GM23338 (cell line): ENCODE measurements at regions not wholly inside any gene's neighbourhood (a gene's known extent, or its start where the extent isn't known, plus 50 kb on each side); places are given as distances from the start of the nearest gene placed in this dataset.

Source experiments
- ATAC-seq: fragments of 200-7000 bp; cut with Tn5 transposase; 3 replicates; pipeline ENCODE4 v1.9.1; 2020
- DNase-seq: peaks from one replicate; pipeline ENCODE4 v3.0.0-alpha.2; 2015; ENCODE audit warnings: low spot score
- H2AFZ ChIP-seq: fragments of 200-600 bp; sonication (generic); 2 replicates; pipeline ENCODE4 v1.8.0; 2016; ENCODE audit warnings: antibody characterized with exemption, mild to moderate bottlenecking, moderate library complexity
- H3F3A ChIP-seq: fragments of 200-600 bp; sonication (generic); replicated peaks from 2 replicates; pipeline ENCODE4 v1.8.0; 2017; ENCODE audit warnings: antibody characterized with exemption, mixed run types, low read depth
- H3K27ac ChIP-seq: fragments of 200-600 bp; sonication (generic); 2 replicates; pipeline ENCODE4 v1.6.1; 2016; ENCODE audit warnings: low read depth
- H3K27me3 ChIP-seq: fragments of 200-600 bp; sonication (generic); 2 replicates; pipeline ENCODE4 v1.8.0; 2016; ENCODE audit warnings: mild to moderate bottlenecking, mixed run types, moderate library complexity; ENCODE audit not compliant: insufficient read depth
- H3K36me3 ChIP-seq: fragments of 200-600 bp; sonication (generic); 2 replicates; pipeline ENCODE4 v1.8.0; 2016; ENCODE audit warnings: mild to moderate bottlenecking; ENCODE audit not compliant: insufficient read depth
- H3K4me1 ChIP-seq: fragments of 200-600 bp; sonication (generic); 2 replicates; pipeline ENCODE4 v1.8.0; 2016; ENCODE audit warnings: mild to moderate bottlenecking, moderate library complexity; ENCODE audit not compliant: insufficient read depth
- H3K4me2 ChIP-seq: fragments of 200-600 bp; sonication (generic); 2 replicates; pipeline ENCODE4 v1.7.1; 2017; ENCODE audit warnings: mixed run types
- H3K4me3 ChIP-seq: fragments of 200-600 bp; sonication (generic); 2 replicates; pipeline ENCODE4 v1.6.1; 2016; ENCODE audit warnings: mixed run types
- H3K79me2 ChIP-seq: fragments of 200-600 bp; sonication (generic); replicated peaks from 2 replicates; pipeline ENCODE4 v1.8.0; 2017; ENCODE audit warnings: mild to moderate bottlenecking; ENCODE audit not compliant: insufficient read depth
- H3K9me2 ChIP-seq: fragments of 200-600 bp; sonication (generic); 2 replicates; pipeline ENCODE4 v1.8.0; 2017; ENCODE audit not compliant: insufficient read depth
- H4K20me1 ChIP-seq: fragments of 200-600 bp; sonication (generic); replicated peaks from 2 replicates; pipeline ENCODE4 v1.8.0; 2017; ENCODE audit warnings: mild to moderate bottlenecking; ENCODE audit not compliant: insufficient read depth
- H3K27ac Mint-ChIP-seq: 2 replicates; pipeline ENCODE4 v1.8.0; 2020; ENCODE audit warnings: inconsistent platforms, mild to moderate bottlenecking, moderate library complexity, mixed read lengths
- H3K27me3 Mint-ChIP-seq: 3 replicates; pipeline ENCODE4 v1.8.0; 2022; ENCODE audit warnings: low read depth, mild to moderate bottlenecking, moderate library complexity, mixed read lengths, inconsistent platforms; ENCODE audit not compliant: insufficient read depth, poor library complexity
- H3K36me3 Mint-ChIP-seq: 3 replicates; pipeline ENCODE4 v1.8.0; 2021; ENCODE audit warnings: low read depth, mild to moderate bottlenecking, inconsistent platforms, moderate library complexity, mixed read lengths
- H3K4me1 Mint-ChIP-seq: 3 replicates; pipeline ENCODE4 v1.8.0; 2020; ENCODE audit warnings: mild to moderate bottlenecking, inconsistent platforms, mixed read lengths
- H3K4me3 Mint-ChIP-seq: 3 replicates; pipeline ENCODE4 v1.8.0; 2021; ENCODE audit warnings: moderate library complexity, mild to moderate bottlenecking, inconsistent platforms, mixed read lengths
- H3K9me3 Mint-ChIP-seq: 3 replicates; pipeline ENCODE4 v1.8.0; 2020; ENCODE audit warnings: moderate library complexity, mild to moderate bottlenecking, inconsistent platforms, mixed read lengths
- CREB1 ChIP-seq: fragments of 250-450 bp; sonication (Bioruptor Pico); IDR thresholded peaks from 2 replicates; pipeline ENCODE4 v1.5.0; 2020; ENCODE audit warnings: low read depth, mild to moderate bottlenecking, moderate library complexity
- ETS1 ChIP-seq: IDR thresholded peaks from 2 replicates; pipeline ENCODE4 v1.6.1; 2016; ENCODE audit warnings: antibody characterized with exemption
- EZH2 ChIP-seq: fragments of 200-600 bp; sonication (generic); IDR thresholded peaks from one replicate; pipeline ENCODE4 v1.8.0; 2017; ENCODE audit warnings: antibody characterized with exemption, mild to moderate bottlenecking, low read depth; ENCODE audit not compliant: unreplicated experiment
- EZH2phosphoT487 ChIP-seq: fragments of 200-600 bp; sonication (generic); IDR thresholded peaks from one replicate; pipeline ENCODE4 v1.8.1; 2018; ENCODE audit warnings: antibody characterized with exemption; ENCODE audit not compliant: unreplicated experiment
- JUNB ChIP-seq: IDR thresholded peaks from one replicate; pipeline ENCODE4 v1.6.1; 2016; ENCODE audit warnings: antibody characterized with exemption; ENCODE audit not compliant: unreplicated experiment
- NANOG ChIP-seq: IDR thresholded peaks from 2 replicates; pipeline ENCODE4 v1.6.1; 2016; ENCODE audit warnings: antibody characterized with exemption, borderline replicate concordance
- POLR2AphosphoS5 ChIP-seq: IDR thresholded peaks from 2 replicates; pipeline ENCODE4 v1.6.1; 2016; ENCODE audit warnings: antibody characterized with exemption, low read depth
- REST ChIP-seq: IDR thresholded peaks from one replicate; pipeline ENCODE4 v1.6.1; 2018; ENCODE audit warnings: antibody characterized with exemption; ENCODE audit not compliant: unreplicated experiment
- STAT1 ChIP-seq: IDR thresholded peaks from one replicate; pipeline ENCODE4 v1.6.1; 2016; ENCODE audit warnings: antibody characterized with exemption; ENCODE audit not compliant: unreplicated experiment
- ZNF114 ChIP-seq: fragments of 250-450 bp; sonication (Bioruptor Pico); IDR thresholded peaks from 2 replicates; pipeline ENCODE4 v1.5.0; 2020; ENCODE audit warnings: mild to moderate bottlenecking, moderate library complexity
- ZNF331 ChIP-seq: fragments of 250-450 bp; sonication (Bioruptor Pico); IDR thresholded peaks from 2 replicates; pipeline ENCODE4 v1.5.0; 2020; ENCODE audit warnings: low read depth, mild to moderate bottlenecking, moderate library complexity

GRCh38 chr5:152686931-152687330 is 281.9 kb upstream of the NMUR2 start (continued):
- TF ChIP-seq REST (no peak), EZH2 (no peak), NANOG (no peak), ZNF331 (CRISPR knock-in tag) (no peak)

- Histone ChIP-seq H3K9me2 (no peaks in the 10 kb centered on the region), H3K4me3 (no peak overlapping the region), H2AFZ (peak overlapping the region; percentile 93; the same call in 1 of the 2 replicates), H3K4me2 (no peak overlapping the region), H3K27me3 (no peaks in the 10 kb centered on the region), H4K20me1 (no peaks in the 10 kb centered on the region), H3K27ac (no peak overlapping the region), H3K4me1 (no peaks in the 10 kb centered on the region), H3K79me2 (no peaks in the 10 kb centered on the region), H3K36me3 (no peaks in the 10 kb centered on the region; the same call in 1 of the 2 replicates), H3F3A (no peaks in the 10 kb centered on the region)
- TF ChIP-seq POLR2AphosphoS5 (no peak), EZH2 (no peak)
- peaks cover 24% of the 10 kb centered on the region for H3K9me3 Mint-ChIP-seq
- peaks cover 21% of the 10 kb centered on the region for H3K36me3 Mint-ChIP-seq
- H3K4me3 Mint-ChIP-seq = no peak overlapping the region
- H3K4me1 Mint-ChIP-seq = peaks cover 4% of the 10 kb centered on the region; the same call in 2 of the 3 replicates
- H3K27ac Mint-ChIP-seq = peak overlapping the region; percentile 38; the same call in 1 of the 2 replicates
- DNase-seq (no peak), ATAC-seq (no peak)
- H3K27me3 Mint-ChIP-seq = peaks cover 2% of the 10 kb centered on the region
Observed at GRCh38 chr5:152688561-152689249, 283.6 kb upstream of the NMUR2 start.

- H3K79me2 ChIP-seq = no peaks in the 10 kb centered on the region
- H4K20me1 ChIP-seq = no peaks in the 10 kb centered on the region
- Mint-ChIP-seq H3K36me3 (peaks cover 21% of the 10 kb centered on the region), H3K9me3 (peaks cover 24% of the 10 kb centered on the region), H3K4me3 (no peak overlapping the region), H3K27me3 (peaks cover 2% of the 10 kb centered on the region), H3K4me1 (peaks cover 4% of the 10 kb centered on the region; the same call in 2 of the 3 replicates), H3K27ac (no peak overlapping the region)
- H3K27ac ChIP-seq = no peak overlapping the region
- DNase-seq (no peak), ATAC-seq (peak; percentile 38; the same call in 2 of the 3 replicates)
- no peak overlapping the region for H3K4me3 ChIP-seq
- H3F3A ChIP-seq = no peaks in the 10 kb centered on the region
- H3K4me1 ChIP-seq = no peaks in the 10 kb centered on the region
- no peak overlapping the region for H3K4me2 ChIP-seq
- H2AFZ ChIP-seq = peak overlapping the region; percentile 93; the same call in 1 of the 2 replicates
- H3K36me3 ChIP-seq = no peaks in the 10 kb centered on the region; the same call in 1 of the 2 replicates
- H3K27me3 ChIP-seq = no peaks in the 10 kb centered on the region
- no peaks in the 10 kb centered on the region for H3K9me2 ChIP-seq
- TF ChIP-seq REST (no peak), JUNB (no peak), CREB1 (CRISPR knock-in tag) (no peak), ZNF114 (no peak), ETS1 (no peak), ZNF331 (CRISPR knock-in tag) (no peak), NANOG (no peak), EZH2phosphoT487 (no peak), STAT1 (no peak), EZH2 (no peak)
Observed at GRCh38 chr5:152689250-152689711, 284.2 kb upstream of the NMUR2 start.
